Lower leg skin (tissue), 3 donors: ENCODE measurements at regions not wholly inside any gene's neighbourhood (a gene's known extent, or its start where the extent isn't known, plus 50 kb on each side); places are given as distances from the start of the nearest gene placed in this dataset.

Source experiments
- CTCF ChIP-seq, 3 donors: fragments of 450-650 bp; IDR thresholded peaks; one replicate each; pipeline ENCODE4 v1.5.1; 2016; ENCODE audit warnings: antibody characterized with exemption in 3 of 3, mild to moderate bottlenecking in 3 of 3, moderate library complexity in 2 of 3
- POLR2A ChIP-seq, 2 donors: fragments of 450-650 bp; IDR thresholded peaks; one replicate each; pipeline ENCODE4 v1.6.1; 2016 to 2017; ENCODE audit warnings: antibody characterized with exemption in 2 of 2, mild to moderate bottlenecking in 1 of 2, moderate library complexity in 1 of 2

GRCh38 chr2:139162957-139163356 is 382.8 kb upstream of the NXPH2 start:
- TF ChIP-seq CTCF (IDR thresholded peaks at IDR 0.05), result no peak
- no peak for TF ChIP-seq POLR2A (IDR thresholded peaks at IDR 0.05)
